Mammary epithelial cell (primary cell): ENCODE measurements at regions not wholly inside any gene's neighbourhood (a gene's known extent, or its start where the extent isn't known, plus 50 kb on each side); places are given as distances from the start of the nearest gene placed in this dataset.

Experiments used
- CTCF ChIP-seq, 2 donors: IDR thresholded peaks in 1 of 2; conservative IDR thresholded peaks in 1 of 2; 2 replicates each; pipeline ENCODE4 v1.5.1; 2011 to 2012; ENCODE audit warnings: inconsistent platforms in 2 of 2, low read length in 2 of 2, mild to moderate bottlenecking in 2 of 2, control low read depth in 1 of 2, low read depth in 1 of 2; ENCODE audit not compliant: insufficient read depth in 1 of 2; ENCODE audit errors: extremely low read depth in 1 of 2
- EZH2 ChIP-seq: IDR thresholded peaks from 2 replicates; pipeline ENCODE4 v1.6.1; 2012; ENCODE audit warnings: low read length, inconsistent platforms, borderline replicate concordance

GRCh38 chr4:155522201-155522600 lies 144.4 kb upstream of the GUCY1A1 start:
- no peak for TF ChIP-seq CTCF (conservative IDR thresholded peaks at IDR 0.05 in 1 of 2, IDR thresholded peaks at IDR 0.05 in 1 of 2; ENCODE audit: extremely low read depth in 1 of 2, insufficient read depth in 1 of 2, low read depth in 1 of 2, low read length in 2 of 2)
- TF ChIP-seq EZH2: no peak
